Fibroblast of lung (primary cell): ENCODE measurements at regions not wholly inside any gene's neighbourhood (a gene's known extent, or its start where the extent isn't known, plus 50 kb on each side); places are given as distances from the start of the nearest gene placed in this dataset.

Experiments used
- DNase-seq, 2 donors: peaks; one replicate each; pipeline versions ENCODE4 v3.0.0 to v3.0.0-alpha.2; 2010; ENCODE audit warnings: low read depth in 2 of 2
- H2AFZ ChIP-seq: 2 replicates; pipeline ENCODE4 v1.5.1; 2012; ENCODE audit warnings: low read length, control low read depth, inconsistent platforms
- H3K27ac ChIP-seq: 2 replicates; pipeline ENCODE4 v1.5.1; 2011; ENCODE audit warnings: low read length, control low read depth; ENCODE audit not compliant: insufficient read depth
- H3K27me3 ChIP-seq: 2 replicates; pipeline ENCODE4 v1.5.1; 2011; ENCODE audit warnings: mild to moderate bottlenecking, low read length; ENCODE audit not compliant: control insufficient read depth, insufficient read depth
- H3K36me3 ChIP-seq: 2 replicates; pipeline ENCODE4 v1.5.1; 2011; ENCODE audit warnings: low read length; ENCODE audit not compliant: control insufficient read depth, insufficient read depth
- H3K4me1 ChIP-seq: 2 replicates; pipeline ENCODE4 v1.5.1; 2011; ENCODE audit warnings: low read length; ENCODE audit not compliant: control insufficient read depth, insufficient read depth; ENCODE audit errors: extremely low read depth
- H3K4me2 ChIP-seq: 2 replicates; pipeline ENCODE4 v1.5.1; 2011; ENCODE audit warnings: low read length, control low read depth; ENCODE audit not compliant: insufficient read depth; ENCODE audit errors: extremely low read depth
- H3K4me3 ChIP-seq, 4 experiments: fragments of 200-600 bp in 1 of 4; sonication (generic) in 1 of 4; replicated peaks in 1 of 4; 2 replicates each; pipeline ENCODE4 v1.5.1; 2011 to 2016; ENCODE audit warnings: low read length in 4 of 4, low read depth in 3 of 4, mild to moderate bottlenecking in 3 of 4, control low read depth in 2 of 4, inconsistent platforms in 1 of 4, mixed read lengths in 1 of 4; ENCODE audit not compliant: insufficient read depth in 1 of 4; ENCODE audit errors: control extremely low read depth in 1 of 4
- H3K79me2 ChIP-seq: 2 replicates; pipeline ENCODE4 v1.5.1; 2012; ENCODE audit warnings: mild to moderate bottlenecking, low read length, inconsistent platforms; ENCODE audit not compliant: control insufficient read depth, insufficient read depth
- H3K9ac ChIP-seq: 2 replicates; pipeline ENCODE4 v1.5.1; 2011; ENCODE audit warnings: mild to moderate bottlenecking, low read length, control low read depth; ENCODE audit not compliant: insufficient read depth
- H3K9me3 ChIP-seq: 2 replicates; pipeline ENCODE4 v1.5.1; 2012; ENCODE audit warnings: low read depth, low read length; ENCODE audit not compliant: control insufficient read depth, insufficient read depth
- H4K20me1 ChIP-seq: 2 replicates; pipeline ENCODE4 v1.5.1; 2011; ENCODE audit warnings: low read length; ENCODE audit not compliant: control insufficient read depth, insufficient read depth; ENCODE audit errors: extremely low read depth
- CTCF ChIP-seq, 2 donors: IDR thresholded peaks in 1 of 2; conservative IDR thresholded peaks in 1 of 2; 1 replicate in 1 of 2; 2 replicates in 1 of 2; pipeline ENCODE4 v1.5.1; 2011 to 2012; ENCODE audit warnings: low read length in 2 of 2, control low read depth in 1 of 2, inconsistent platforms in 1 of 2, low read depth in 1 of 2, mild to moderate bottlenecking in 1 of 2
- EZH2 ChIP-seq: IDR thresholded peaks from 2 replicates; pipeline ENCODE4 v1.5.1; 2012; ENCODE audit warnings: low read length, control low read depth, mild to moderate bottlenecking; ENCODE audit errors: missing control alignments

GRCh38 chr18:38966841-38967240, 1401.2 kb upstream of the CELF4 start:
- Histone ChIP-seq H3K9ac (no peak overlapping the region), H4K20me1 (no peaks in the 10 kb centered on the region), H3K27me3 (no peaks in the 10 kb centered on the region), H3K9me3 (no peaks in the 10 kb centered on the region), H3K4me1 (no peaks in the 10 kb centered on the region), H3K27ac (no peak overlapping the region), H3K79me2 (no peaks in the 10 kb centered on the region), H3K4me2 (no peak overlapping the region), H2AFZ (no peak overlapping the region), H3K4me3 (no peak overlapping the region), H3K36me3 (no peaks in the 10 kb centered on the region)
- no peak for TF ChIP-seq CTCF (conservative IDR thresholded peaks at IDR 0.05 in 1 of 2, IDR thresholded peaks at IDR 0.05 in 1 of 2; ENCODE audit: low read depth in 1 of 2, low read length in 2 of 2)
- no peak for TF ChIP-seq EZH2
- peak in 1 of 2 donors; percentile 5 for DNase-seq

- TF ChIP-seq EZH2 (no peak), CTCF (conservative IDR thresholded peaks at IDR 0.05 in 1 of 2, IDR thresholded peaks at IDR 0.05 in 1 of 2; ENCODE audit: low read depth in 1 of 2, low read length in 2 of 2) (no peak)
- Histone ChIP-seq H3K27ac (no peak overlapping the region), H3K27me3 (no peaks in the 10 kb centered on the region), H4K20me1 (no peaks in the 10 kb centered on the region), H3K79me2 (no peaks in the 10 kb centered on the region), H2AFZ (no peak overlapping the region), H3K4me2 (no peak overlapping the region), H3K9ac (no peak overlapping the region), H3K9me3 (no peaks in the 10 kb centered on the region), H3K4me1 (no peaks in the 10 kb centered on the region), H3K4me3 (no peak overlapping the region), H3K36me3 (no peaks in the 10 kb centered on the region)
- DNase-seq = no peak
Observed at GRCh38 chr18:38963943-38964660, 1398.5 kb upstream of the CELF4 start.

- Histone ChIP-seq H3K27me3 (no peaks in the 10 kb centered on the region), H3K4me2 (no peak overlapping the region), H3K4me1 (no peaks in the 10 kb centered on the region), H3K27ac (no peak overlapping the region), H4K20me1 (no peaks in the 10 kb centered on the region), H3K36me3 (no peaks in the 10 kb centered on the region), H3K9ac (no peak overlapping the region), H2AFZ (no peak overlapping the region), H3K4me3 (no peak overlapping the region), H3K9me3 (no peaks in the 10 kb centered on the region), H3K79me2 (no peaks in the 10 kb centered on the region)
- no peak for DNase-seq
- TF ChIP-seq EZH2 = no peak
- TF ChIP-seq CTCF (conservative IDR thresholded peaks at IDR 0.05 in 1 of 2, IDR thresholded peaks at IDR 0.05 in 1 of 2; ENCODE audit: low read depth in 1 of 2, low read length in 2 of 2) = no peak
Observed at GRCh38 chr18:38961880-38962279, 1396.3 kb upstream of the CELF4 start.
